ENCODE measurements at regions not wholly inside any gene's neighbourhood (a gene's known extent, or its start where the extent isn't known, plus 50 kb on each side); places are given as distances from the start of the nearest gene placed in this dataset.

DNA sequence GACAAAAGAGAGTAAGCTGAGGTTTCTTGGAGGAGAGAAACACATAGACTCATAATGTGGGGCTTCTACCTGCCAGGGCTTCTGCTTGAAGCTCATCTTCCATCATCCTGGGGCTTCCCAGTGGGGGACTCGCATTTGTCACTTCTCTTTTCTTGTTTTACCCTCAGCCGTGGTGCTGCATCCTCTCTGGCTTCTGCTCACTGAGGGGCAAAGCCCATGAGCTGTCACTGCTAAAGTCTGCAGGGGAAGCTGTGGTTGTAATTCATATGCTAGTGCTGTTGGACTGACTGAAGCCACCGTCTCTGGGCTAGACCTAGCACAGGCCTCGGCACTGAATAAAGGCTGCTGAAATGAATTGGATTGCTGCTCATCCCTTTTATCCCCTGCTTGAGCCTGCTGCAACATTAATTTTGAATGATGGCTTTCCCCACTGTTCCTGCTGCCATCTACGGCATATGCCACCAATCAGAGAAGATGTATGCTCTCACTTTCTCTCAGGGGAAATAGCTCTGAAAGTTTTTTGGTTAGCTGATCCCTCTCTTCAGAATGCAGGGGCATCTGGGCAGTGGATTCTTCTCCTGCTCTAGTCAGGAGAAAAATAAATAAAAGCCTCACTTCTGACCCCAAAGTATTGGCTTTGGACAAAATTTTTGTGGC, 568.4 kb upstream of the MAP3K7 start:
- TF ChIP-seq, protein P1, sequence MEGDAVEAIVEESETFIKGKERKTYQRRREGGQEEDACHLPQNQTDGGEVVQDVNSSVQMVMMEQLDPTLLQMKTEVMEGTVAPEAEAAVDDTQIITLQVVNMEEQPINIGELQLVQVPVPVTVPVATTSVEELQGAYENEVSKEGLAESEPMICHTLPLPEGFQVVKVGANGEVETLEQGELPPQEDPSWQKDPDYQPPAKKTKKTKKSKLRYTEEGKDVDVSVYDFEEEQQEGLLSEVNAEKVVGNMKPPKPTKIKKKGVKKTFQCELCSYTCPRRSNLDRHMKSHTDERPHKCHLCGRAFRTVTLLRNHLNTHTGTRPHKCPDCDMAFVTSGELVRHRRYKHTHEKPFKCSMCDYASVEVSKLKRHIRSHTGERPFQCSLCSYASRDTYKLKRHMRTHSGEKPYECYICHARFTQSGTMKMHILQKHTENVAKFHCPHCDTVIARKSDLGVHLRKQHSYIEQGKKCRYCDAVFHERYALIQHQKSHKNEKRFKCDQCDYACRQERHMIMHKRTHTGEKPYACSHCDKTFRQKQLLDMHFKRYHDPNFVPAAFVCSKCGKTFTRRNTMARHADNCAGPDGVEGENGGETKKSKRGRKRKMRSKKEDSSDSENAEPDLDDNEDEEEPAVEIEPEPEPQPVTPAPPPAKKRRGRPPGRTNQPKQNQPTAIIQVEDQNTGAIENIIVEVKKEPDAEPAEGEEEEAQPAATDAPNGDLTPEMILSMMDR (IDR thresholded peaks at IDR 0.05) = no peak
- no peak for TF ChIP-seq POLR2A (IDR thresholded peaks at IDR 0.05)

Data from thyroid gland (tissue), 4 donors.